Endothelial cell of umbilical vein (primary cell): ENCODE measurements at regions not wholly inside any gene's neighbourhood (a gene's known extent, or its start where the extent isn't known, plus 50 kb on each side); places are given as distances from the start of the nearest gene placed in this dataset.

Experiments used
- BruUV-seq: library from RNA; stranded (reverse); fragments of 400-500 nt; replicated peaks from 2 replicates; lab custom pipeline; 2021; lab: Mats Ljungman, UMichigan
- CTCF ChIA-PET: fragments of 300-600, 350-600 bp; sonication (Branson Sonifier 250); formaldehyde crosslinking; loops from one replicate; lab custom pipeline; 2021; ENCODE audit warnings: antibody characterized with exemption, inconsistent platforms; lab: Charles Lee
- POLR2A ChIA-PET: fragments of 300-600, 350-600 bp; sonication (Branson Sonifier 250); formaldehyde crosslinking; loops from one replicate; lab custom pipeline; 2021; ENCODE audit warnings: antibody characterized with exemption, inconsistent platforms; lab: Charles Lee
- DNase-seq: peaks from one replicate; pipeline ENCODE4 v3.0.0-alpha.2; 2011; ENCODE audit warnings: low read depth, low spot score
- FAIRE-seq: peaks from 2 replicates; lab custom pipeline; 2011; peaks lifted over from hg19 to GRCh38; lab: Jason Lieb, UNC
- H2AFZ ChIP-seq: 2 replicates; pipeline ENCODE4 v1.6.0; 2012; ENCODE audit warnings: low read depth, low read length, control low read depth, inconsistent platforms
- H3K27ac ChIP-seq: 2 replicates; pipeline ENCODE4 v1.5.1; 2011; ENCODE audit warnings: low read depth, mild to moderate bottlenecking, control low read depth, low read length, moderate library complexity; ENCODE audit not compliant: insufficient read depth
- H3K27me3 ChIP-seq, 2 experiments: 2 replicates each; pipeline versions ENCODE4 v1.6.0 to v1.6.1; 2011; ENCODE audit warnings: low read length in 2 of 2, mixed read lengths in 1 of 2; ENCODE audit not compliant: control insufficient read depth in 2 of 2, insufficient read depth in 2 of 2
- H3K36me3 ChIP-seq, 2 experiments: 2 replicates in 1 of 2; 3 replicates in 1 of 2; pipeline ENCODE4 v1.5.1; 2011; ENCODE audit warnings: low read length in 2 of 2, mild to moderate bottlenecking in 1 of 2, moderate library complexity in 1 of 2; ENCODE audit not compliant: control insufficient read depth in 2 of 2, insufficient read depth in 2 of 2; ENCODE audit errors: extremely low read depth in 1 of 2
- H3K4me1 ChIP-seq: 3 replicates; pipeline ENCODE4 v1.5.1; 2011; ENCODE audit warnings: mild to moderate bottlenecking, low read length; ENCODE audit not compliant: control insufficient read depth, insufficient read depth; ENCODE audit errors: extremely low read depth
- H3K4me2 ChIP-seq: 2 replicates; pipeline ENCODE4 v1.6.1; 2011; ENCODE audit warnings: low read length, control low read depth, mixed read lengths; ENCODE audit not compliant: insufficient read depth
- H3K4me3 ChIP-seq, 3 experiments: fragments of 200-600 bp in 1 of 3; sonication (generic), shearing (Covaris generic) in 1 of 3; replicated peaks in 1 of 3; 2 replicates each; pipeline ENCODE4 v1.5.1; 2011 to 2016; ENCODE audit warnings: control low read depth in 3 of 3, low read length in 3 of 3, mild to moderate bottlenecking in 2 of 3, inconsistent platforms in 1 of 3, low read depth in 1 of 3, moderate library complexity in 1 of 3; ENCODE audit not compliant: insufficient read depth in 1 of 3
- H3K79me2 ChIP-seq: 2 replicates; pipeline ENCODE4 v1.6.0; 2012; ENCODE audit warnings: low read length, inconsistent platforms; ENCODE audit not compliant: control insufficient read depth, insufficient read depth
- H3K9ac ChIP-seq: replicated peaks from 2 replicates; pipeline ENCODE3; 2011; ENCODE audit warnings: low read length, control low read depth; ENCODE audit not compliant: insufficient read depth; ENCODE audit errors: extremely low read depth
- H3K9me1 ChIP-seq: replicated peaks from 3 replicates; pipeline ENCODE4 v1.6.0; 2011; ENCODE audit warnings: mild to moderate bottlenecking, low read length; ENCODE audit not compliant: control insufficient read depth, insufficient read depth; ENCODE audit errors: extremely low read depth
- H3K9me3 ChIP-seq: replicated peaks from 2 replicates; pipeline ENCODE4 v1.5.1; 2012; ENCODE audit warnings: low read length, inconsistent platforms; ENCODE audit not compliant: control insufficient read depth, insufficient read depth
- H4K20me1 ChIP-seq: replicated peaks from 2 replicates; pipeline ENCODE3; 2011; ENCODE audit warnings: mild to moderate bottlenecking, low read length; ENCODE audit not compliant: control insufficient read depth, insufficient read depth; ENCODE audit errors: extremely low read depth
- EZH2 ChIP-seq: IDR thresholded peaks from 2 replicates; pipeline ENCODE4 v1.6.1; 2012; ENCODE audit warnings: borderline replicate concordance, low read depth, mild to moderate bottlenecking, moderate library complexity, low read length, inconsistent platforms; ENCODE audit not compliant: severe bottlenecking
- FOS ChIP-seq: IDR thresholded peaks from 2 replicates; pipeline ENCODE4 v1.6.1; 2011; ENCODE audit warnings: mild to moderate bottlenecking, low read length, moderate library complexity, borderline replicate concordance; ENCODE audit not compliant: insufficient read depth
- GATA2 ChIP-seq: IDR thresholded peaks from 2 replicates; pipeline ENCODE4 v1.7.0; 2011; ENCODE audit warnings: low read depth, mild to moderate bottlenecking, moderate library complexity, mixed read lengths, low read length; ENCODE audit not compliant: insufficient read length, insufficient read depth
- JUN ChIP-seq: IDR thresholded peaks from 2 replicates; pipeline ENCODE4 v1.6.1; 2011; ENCODE audit warnings: borderline replicate concordance, low read depth; ENCODE audit not compliant: insufficient read length, insufficient read depth
- MYC ChIP-seq: IDR thresholded peaks from one replicate; pipeline ENCODE4 v1.6.1; 2011; ENCODE audit warnings: mild to moderate bottlenecking, low read depth, low read length
- POLR2A ChIP-seq: IDR thresholded peaks from 2 replicates; pipeline ENCODE4 v1.6.1; 2012; ENCODE audit warnings: low read depth, mild to moderate bottlenecking, control low read depth, low read length
- POLR2AphosphoS5 ChIP-seq: IDR thresholded peaks from 2 replicates; pipeline ENCODE4 v1.6.1; 2012; ENCODE audit warnings: low read depth, mild to moderate bottlenecking, control low read depth, low read length, moderate library complexity; ENCODE audit not compliant: insufficient read depth
- dilution Hi-C: fragments of 300-500 bp; cut with MboI; formaldehyde crosslinking; loops from one replicate; pipeline ENCODE4 v1.15.0; 2019; ENCODE audit warnings: low sequenced_read_pairs; ENCODE audit not compliant: extremely low pct_ligation_motif_present
- intact Hi-C: fragments of 100-400 bp; cut with micrococcal nuclease; formaldehyde crosslinking; loops from one replicate; pipeline ENCODE4 v1.10.0; 2022
- TF ChIP-seq, protein P1 (sequence below), 2 donors: IDR thresholded peaks; 1 replicate in 1 of 2; 2 replicates in 1 of 2; pipeline ENCODE4 v1.5.1; 2011; ENCODE audit warnings: low read length in 2 of 2, mild to moderate bottlenecking in 2 of 2, moderate library complexity in 2 of 2, control low read depth in 1 of 2, inconsistent platforms in 1 of 2, low read depth in 1 of 2; ENCODE audit not compliant: insufficient read depth in 1 of 2; ENCODE audit errors: extremely low read depth in 1 of 2
- TF ChIP-seq, protein P2 (sequence below): IDR thresholded peaks from 2 replicates; pipeline ENCODE4 v1.6.1; 2011; ENCODE audit not compliant: insufficient read depth, insufficient read length

DNA sequence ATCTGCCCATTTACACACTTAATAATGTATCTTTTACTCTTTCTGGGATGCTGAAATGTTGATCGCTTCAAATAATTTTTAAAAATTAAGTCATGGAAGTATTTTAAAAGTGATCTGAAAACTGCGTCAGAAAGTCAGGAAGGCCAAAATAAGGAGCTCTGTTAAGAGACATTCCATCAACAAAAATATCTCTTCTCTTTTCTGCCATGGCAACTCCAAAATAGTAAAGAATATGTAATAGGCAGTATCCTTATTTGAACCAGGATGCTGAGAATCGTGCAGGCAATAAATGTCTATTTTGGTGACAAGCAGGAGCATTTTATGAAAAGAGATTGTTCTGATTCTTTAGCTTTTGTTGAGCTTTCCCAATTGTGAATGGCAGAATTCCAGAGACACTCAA is 81.8 kb upstream of the PPP1R12A start:
- dilution Hi-C loops (no loop called here), intact Hi-C loops (no loop called here)
- no peaks in the 10 kb centered on the region for H3K4me1 ChIP-seq
- H3K9ac ChIP-seq, result no peak overlapping the region
- no peaks in the 10 kb centered on the region for H3K36me3 ChIP-seq
- no peaks in the 10 kb centered on the region for H3K27me3 ChIP-seq
- FAIRE-seq, result no peak
- no peak overlapping the region for H3K4me2 ChIP-seq
- H3K9me1 ChIP-seq, result no peaks in the 10 kb centered on the region
- POLR2A ChIA-PET, result interaction anchor here (0.5 kb wide), 1 partner anchor 15 kb away, joined by 3 read pairs; no protein-coding TSS in a partner anchor
- H3K4me3 ChIP-seq, result no peak overlapping the region
- H3K79me2 ChIP-seq, result no peaks in the 10 kb centered on the region
- CTCF ChIA-PET, result interaction anchor here (0.8 to 1.3 kb wide), 3 partner anchors 17 to 66 kb away, joined by 3 read pairs; no protein-coding TSS in a partner anchor
- TF ChIP-seq MYC, result no peak
- TF ChIP-seq, protein P1, sequence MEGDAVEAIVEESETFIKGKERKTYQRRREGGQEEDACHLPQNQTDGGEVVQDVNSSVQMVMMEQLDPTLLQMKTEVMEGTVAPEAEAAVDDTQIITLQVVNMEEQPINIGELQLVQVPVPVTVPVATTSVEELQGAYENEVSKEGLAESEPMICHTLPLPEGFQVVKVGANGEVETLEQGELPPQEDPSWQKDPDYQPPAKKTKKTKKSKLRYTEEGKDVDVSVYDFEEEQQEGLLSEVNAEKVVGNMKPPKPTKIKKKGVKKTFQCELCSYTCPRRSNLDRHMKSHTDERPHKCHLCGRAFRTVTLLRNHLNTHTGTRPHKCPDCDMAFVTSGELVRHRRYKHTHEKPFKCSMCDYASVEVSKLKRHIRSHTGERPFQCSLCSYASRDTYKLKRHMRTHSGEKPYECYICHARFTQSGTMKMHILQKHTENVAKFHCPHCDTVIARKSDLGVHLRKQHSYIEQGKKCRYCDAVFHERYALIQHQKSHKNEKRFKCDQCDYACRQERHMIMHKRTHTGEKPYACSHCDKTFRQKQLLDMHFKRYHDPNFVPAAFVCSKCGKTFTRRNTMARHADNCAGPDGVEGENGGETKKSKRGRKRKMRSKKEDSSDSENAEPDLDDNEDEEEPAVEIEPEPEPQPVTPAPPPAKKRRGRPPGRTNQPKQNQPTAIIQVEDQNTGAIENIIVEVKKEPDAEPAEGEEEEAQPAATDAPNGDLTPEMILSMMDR (IDR thresholded peaks at IDR 0.05; ENCODE audit: extremely low read depth in 1 of 2, insufficient read depth in 1 of 2, low read depth in 1 of 2, low read length in 2 of 2), result no peak
- no peak for TF ChIP-seq POLR2AphosphoS5
- TF ChIP-seq EZH2, result no peak
- no peak for TF ChIP-seq FOS
- TF ChIP-seq POLR2A, result no peak
- TF ChIP-seq, protein P2, sequence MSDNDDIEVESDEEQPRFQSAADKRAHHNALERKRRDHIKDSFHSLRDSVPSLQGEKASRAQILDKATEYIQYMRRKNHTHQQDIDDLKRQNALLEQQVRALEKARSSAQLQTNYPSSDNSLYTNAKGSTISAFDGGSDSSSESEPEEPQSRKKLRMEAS, result no peak
- no peak for TF ChIP-seq GATA2
- TF ChIP-seq JUN, result no peak
- no peak for DNase-seq
- H4K20me1 ChIP-seq, result no peaks in the 10 kb centered on the region
- no peak overlapping the region for H3K27ac ChIP-seq
- BruUV-seq, result no TSS peak
- no peaks in the 10 kb centered on the region for H3K9me3 ChIP-seq
- no peak overlapping the region for H2AFZ ChIP-seq
